HL-60/S4 (cell line): ENCODE measurements at regions not wholly inside any gene's neighbourhood (a gene's known extent, or its start where the extent isn't known, plus 50 kb on each side); places are given as distances from the start of the nearest gene placed in this dataset.

ENCODE experiments used
- in situ Hi-C: fragments of 300-500 bp; cut with MboI; formaldehyde crosslinking; loops from 2 replicates; pipeline ENCODE4 v1.14.3; 2022; ENCODE audit warnings: low sequenced_read_pairs

DNA sequence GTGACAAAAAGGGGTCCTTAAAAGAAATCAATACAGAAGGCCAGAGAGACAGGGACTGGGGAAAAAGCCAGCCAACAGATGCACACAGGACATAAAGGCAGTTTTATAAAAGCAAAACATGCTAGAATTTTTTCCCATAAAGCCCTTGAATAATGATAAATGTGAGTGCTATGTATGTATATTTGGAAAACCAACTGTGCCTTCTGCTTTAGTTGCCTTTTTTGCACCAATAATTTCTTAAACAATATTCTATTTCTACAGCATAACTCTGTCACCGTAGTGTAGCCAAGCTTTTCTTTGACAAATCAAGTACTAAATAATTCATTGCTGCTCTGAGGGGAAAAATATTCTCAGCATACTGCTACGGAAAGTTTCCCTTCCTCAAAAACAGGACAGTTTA is 730.6 kb upstream of the NRSN1 start:
- in situ Hi-C loops, result no loop called here

- in situ Hi-C loops, result no loop called here
Measured at GRCh38 chr6:23396949-23397348, 729.1 kb upstream of the NRSN1 start.

DNA sequence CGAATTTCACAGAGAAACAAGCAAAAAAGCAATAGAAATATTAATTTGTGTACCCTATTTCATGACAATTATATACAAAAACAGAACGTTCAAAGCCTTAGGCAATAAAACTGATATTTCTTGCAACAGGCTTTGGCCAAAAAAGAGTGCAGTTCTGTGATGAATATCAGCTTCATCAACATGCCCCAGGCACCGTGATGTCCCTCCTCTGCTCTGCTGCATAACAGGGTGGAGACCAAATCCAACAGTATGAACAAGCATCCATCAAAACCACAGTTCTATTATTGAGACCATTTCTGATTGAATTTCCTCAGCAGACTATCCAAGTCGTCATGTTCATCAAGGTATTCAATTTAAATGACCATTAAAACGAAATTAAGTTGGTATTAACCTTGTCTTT is 722.6 kb upstream of the NRSN1 start:
- in situ Hi-C loops, result no loop called here

DNA sequence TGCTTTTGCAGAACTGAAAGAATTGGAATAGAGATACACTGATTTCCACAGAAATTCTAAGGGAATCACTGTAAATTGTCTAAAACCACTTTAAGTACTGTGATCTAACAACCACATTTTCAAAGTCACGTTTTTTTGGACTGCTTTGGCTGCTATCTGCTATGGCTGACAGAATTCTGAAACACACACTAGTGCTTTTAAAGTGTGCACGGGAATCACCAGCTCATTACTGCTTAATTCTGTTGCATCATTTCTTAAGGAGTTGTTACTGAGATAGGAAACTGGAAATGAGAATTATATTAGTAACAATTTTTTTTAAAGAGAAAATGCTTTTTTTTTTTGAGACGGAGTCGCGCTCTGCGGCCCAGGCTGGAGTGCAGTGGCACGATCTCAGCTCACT is 716.5 kb upstream of the NRSN1 start:
- in situ Hi-C loops, result no loop called here

GRCh38 chr6:23410439-23410838 is 715.6 kb upstream of the NRSN1 start:
- in situ Hi-C loops, result no loop called here

DNA sequence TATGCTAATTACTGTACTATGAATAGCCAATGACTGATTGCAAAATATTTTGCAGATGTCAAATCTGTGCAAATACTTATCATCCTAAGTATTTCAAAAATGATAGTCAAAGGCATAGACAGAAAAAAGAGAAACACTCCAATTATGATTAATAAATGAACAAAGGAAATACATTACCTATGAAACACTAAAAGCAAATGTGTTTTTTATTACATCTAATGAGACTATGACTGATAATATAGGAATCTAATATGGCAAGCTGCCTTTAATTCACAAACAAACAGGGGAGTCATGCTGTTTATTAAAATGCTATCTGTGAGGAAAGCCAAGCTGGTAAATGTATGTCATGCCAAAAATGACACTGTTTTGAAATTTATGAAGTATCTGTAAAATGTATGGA is 713.2 kb upstream of the NRSN1 start:
- in situ Hi-C loops, result no loop called here

DNA sequence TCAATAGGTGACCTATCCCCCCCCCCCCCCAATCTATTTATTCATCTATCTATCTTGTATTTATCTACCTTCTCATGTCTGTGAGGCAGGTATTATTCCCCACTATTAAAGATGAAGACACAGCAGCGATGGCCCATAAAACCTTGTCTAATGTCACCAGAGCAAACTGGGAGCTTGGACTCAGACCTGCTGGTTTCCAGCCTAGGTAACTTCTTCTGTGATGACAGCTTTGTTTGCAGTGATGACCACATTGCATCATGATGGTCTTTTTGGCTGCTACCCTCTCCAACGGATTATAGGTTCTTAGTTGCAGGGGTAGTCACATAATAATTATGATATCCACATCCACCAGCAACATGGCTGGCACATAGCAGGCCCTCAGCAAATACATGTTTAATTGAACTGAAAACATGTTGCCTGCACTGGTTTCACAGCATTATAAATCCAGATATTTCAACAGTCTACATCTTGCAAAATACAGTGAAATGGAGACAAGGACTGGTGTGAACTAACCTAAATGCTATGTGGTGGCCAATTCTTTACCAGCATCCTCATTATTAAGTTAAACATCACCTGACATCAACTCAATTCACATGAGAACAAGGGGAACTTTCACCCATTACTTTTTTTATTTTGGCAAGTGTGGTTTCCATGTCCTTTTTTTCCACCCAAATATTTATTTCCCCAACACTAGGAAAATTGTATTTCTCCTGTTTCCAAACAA is 712.5 kb upstream of the NRSN1 start:
- in situ Hi-C loops, result no loop called here

DNA sequence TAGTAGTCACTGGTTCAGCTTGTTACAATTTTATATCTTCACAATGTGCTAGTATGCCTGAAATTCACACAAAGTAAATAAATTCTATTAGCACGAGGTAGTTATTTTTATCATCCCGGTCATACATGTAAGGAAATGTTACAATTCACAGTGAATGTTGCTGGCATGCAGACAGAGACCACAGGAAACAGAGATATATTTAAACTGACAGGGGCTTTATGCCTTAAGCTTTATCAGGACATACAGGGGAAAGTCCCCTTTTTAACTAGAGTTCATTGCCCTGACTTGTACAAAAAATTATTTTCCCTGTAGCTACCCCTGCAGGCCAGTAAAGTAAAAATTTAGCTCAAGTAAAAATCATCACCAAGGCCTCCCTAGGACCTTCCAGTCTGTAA is 712.0 kb upstream of the NRSN1 start:
- in situ Hi-C loops, result no loop called here

DNA sequence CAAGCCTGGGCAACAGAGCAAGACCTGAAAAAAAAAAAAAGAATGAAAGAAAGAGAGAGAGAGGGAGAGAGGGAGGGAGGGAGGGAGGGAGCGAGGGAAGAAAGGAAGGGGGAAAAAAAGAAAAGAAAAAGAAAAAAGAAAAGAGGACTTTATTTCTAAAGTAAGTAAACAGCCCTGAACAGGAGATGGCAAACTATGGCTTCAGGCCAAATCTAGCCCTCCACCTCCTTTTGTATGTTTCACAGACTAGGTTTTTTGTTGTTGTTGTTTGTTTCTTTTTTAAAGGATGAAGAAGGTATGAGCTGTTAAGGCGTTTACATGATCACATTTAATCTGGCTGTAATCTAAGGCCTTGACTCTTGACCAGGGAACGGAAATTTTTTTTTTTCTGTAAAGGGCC is 711.1 kb upstream of the NRSN1 start:
- in situ Hi-C loops, result no loop called here

- in situ Hi-C loops, result no loop called here
Measured at GRCh38 chr6:23415819-23416427, 710.1 kb upstream of the NRSN1 start.

DNA sequence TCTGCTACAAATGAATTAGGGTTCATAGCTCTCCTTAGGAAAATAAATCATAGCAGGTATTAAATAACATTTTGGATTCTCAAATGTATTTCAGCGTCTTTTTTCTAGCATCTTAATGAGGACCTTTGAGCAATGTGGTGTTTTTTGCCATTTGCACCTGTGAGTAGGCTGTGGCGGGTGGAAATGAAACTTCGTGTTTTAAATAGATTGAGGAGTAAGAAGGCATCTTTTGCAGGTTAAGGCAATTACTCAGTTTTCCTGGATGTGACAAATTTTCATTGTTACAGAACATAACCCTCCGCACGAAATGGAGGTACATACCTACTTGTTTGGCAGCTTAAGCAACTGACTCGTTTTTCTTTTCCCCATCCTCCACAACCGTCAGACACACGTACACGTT is 708.9 kb upstream of the NRSN1 start:
- in situ Hi-C loops, result no loop called here

- in situ Hi-C loops, result no loop called here
Measured at GRCh38 chr6:23418095-23418494, 707.9 kb upstream of the NRSN1 start.

GRCh38 chr6:23419046-23419445 is 707.0 kb upstream of the NRSN1 start:
- in situ Hi-C loops, result no loop called here

DNA sequence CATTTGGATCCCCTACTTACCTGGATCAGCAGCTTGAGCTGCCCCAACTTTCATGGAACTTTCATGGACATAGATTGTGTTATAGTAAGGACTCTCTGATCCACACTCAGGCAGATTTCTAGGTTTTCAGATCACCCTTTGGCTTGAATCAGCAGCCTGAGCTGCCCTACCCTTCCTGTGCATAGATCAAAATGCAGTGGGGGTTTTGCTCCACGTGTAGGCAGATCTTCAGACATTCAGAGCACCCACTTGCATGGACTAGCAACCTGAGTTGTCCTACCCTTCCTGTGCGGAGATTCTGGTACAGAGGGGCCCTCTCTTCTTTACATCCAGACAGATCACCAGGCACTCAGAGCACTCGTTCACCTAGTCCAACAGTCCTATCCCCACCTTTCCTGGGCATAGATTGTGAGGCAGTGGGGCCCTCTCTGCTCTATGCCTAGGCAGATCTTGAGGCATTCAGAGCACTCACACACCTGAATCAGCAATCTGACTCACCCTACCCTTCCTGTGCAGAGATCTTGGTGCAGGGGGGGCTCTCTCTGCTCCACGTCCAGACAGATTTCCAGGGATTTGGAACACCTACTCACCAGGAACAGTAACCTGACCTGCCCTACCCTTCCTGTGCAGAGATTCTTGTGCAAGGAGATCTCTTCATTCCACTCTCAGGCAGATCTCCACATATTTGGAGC is 705.2 kb upstream of the NRSN1 start:
- in situ Hi-C loops, result no loop called here

GRCh38 chr6:23424584-23424983 is 701.4 kb upstream of the NRSN1 start:
- in situ Hi-C loops, result no loop called here

- in situ Hi-C loops, result no loop called here
Measured at GRCh38 chr6:23435126-23435525, 690.9 kb upstream of the NRSN1 start.

GRCh38 chr6:23435798-23436197 is 690.2 kb upstream of the NRSN1 start:
- in situ Hi-C loops, result no loop called here

DNA sequence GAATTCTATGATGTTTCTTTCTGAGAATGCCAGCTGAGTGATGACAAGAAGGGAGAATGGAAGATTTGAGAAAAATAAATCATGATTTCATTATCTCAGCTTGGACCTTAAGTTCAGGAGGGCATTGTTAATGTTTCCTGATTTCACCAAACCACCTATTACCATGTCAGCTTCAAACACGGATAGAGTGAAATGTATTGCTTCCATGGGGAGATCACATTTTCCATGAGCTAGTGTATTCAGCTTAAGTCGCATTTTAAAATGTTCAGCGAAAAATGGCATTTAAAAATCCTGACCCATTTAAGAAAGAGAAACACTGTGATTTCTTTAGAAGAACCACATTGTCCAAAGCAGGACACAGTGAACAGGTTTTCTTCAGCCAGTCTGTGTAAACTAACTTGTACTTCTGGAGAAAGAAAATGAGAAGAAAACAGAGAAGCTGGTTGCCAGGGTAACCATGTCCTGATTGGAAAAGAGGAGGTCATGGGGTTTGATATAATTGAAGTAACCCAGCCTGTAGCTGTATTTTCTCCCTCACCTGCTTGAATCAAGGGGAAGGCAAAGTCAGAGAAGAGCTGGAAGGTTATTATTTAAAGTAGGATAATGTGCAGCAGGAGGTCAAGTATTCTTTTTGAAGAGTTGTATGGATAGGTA is 684.1 kb upstream of the NRSN1 start:
- in situ Hi-C loops, result no loop called here

DNA sequence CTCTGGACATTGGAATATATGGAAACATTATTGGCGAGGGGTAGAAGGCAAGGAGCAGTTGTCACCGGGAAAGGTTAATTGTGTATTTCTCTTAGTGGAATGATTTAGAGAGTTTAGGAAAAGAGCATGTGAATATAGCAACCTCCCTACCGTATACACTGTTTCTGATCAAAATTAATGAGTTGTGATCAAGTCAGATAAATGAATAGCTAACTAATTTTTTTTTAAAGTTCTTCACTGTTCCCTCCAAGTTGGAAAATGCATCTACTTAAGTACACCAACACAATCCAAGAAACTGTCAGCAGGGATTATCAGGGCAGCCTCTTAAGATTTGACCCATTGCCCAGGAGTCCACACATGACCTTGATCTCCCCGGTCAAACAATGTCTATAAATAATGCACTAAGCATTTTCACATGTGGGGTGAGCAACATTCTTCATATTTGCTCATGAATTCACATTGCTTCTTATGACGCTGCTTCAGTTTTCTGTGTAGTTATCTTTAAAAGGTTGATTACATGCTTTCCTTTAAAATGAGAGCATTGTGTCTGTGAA is 680.8 kb upstream of the NRSN1 start:
- in situ Hi-C loops, result no loop called here

GRCh38 chr6:23446469-23446967 is 679.5 kb upstream of the NRSN1 start:
- in situ Hi-C loops, result no loop called here

DNA sequence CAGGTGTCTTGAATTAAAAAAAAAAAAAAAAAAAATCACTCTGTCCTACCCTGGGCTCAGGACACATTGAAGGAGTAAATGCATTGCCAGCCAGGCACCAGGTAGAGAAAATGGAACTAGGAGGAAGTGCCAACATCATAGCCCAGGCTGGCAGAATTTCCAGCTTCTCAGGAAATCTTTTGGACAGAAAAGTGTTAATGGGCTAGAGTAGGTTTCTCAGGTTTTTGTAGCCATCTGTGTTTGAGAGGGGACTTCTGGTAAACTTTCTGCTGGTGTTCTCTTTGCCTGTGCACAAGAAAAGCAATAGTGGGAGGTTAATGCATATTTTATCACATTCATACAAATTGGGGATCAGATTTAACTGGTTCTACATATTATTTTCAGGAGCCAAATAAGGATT is 678.3 kb upstream of the NRSN1 start:
- in situ Hi-C loops, result no loop called here
